ENCODE measurements at regions not wholly inside any gene's neighbourhood (a gene's known extent, or its start where the extent isn't known, plus 50 kb on each side); places are given as distances from the start of the nearest gene placed in this dataset.

DNA sequence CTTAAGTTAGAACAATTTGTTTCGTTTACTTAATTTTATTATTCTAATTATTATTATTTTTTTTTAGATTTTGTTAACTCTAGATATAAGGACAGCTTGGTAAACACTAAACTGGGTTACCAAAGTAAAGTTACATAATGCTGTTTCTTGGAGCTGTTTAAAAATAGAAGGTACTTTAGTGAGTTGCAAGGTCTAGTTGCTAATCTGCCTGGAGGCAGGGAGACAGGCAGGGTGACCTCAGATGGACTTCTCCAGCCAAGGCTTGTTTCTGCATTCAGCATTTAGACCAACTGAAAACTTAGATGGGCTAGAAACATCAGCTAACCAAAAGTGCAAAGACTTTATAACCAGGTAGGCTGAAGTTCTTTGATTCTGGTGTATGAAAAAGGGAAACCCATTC lies 336.4 kb upstream of the GRM7 start:
- TF ChIP-seq EP300 (IDR thresholded peaks at IDR 0.05) (no peak), POLR2A (IDR thresholded peaks at IDR 0.05; ENCODE audit: low read depth) (no peak)
